SK-N-SH (cell line): ENCODE measurements at regions not wholly inside any gene's neighbourhood (a gene's known extent, or its start where the extent isn't known, plus 50 kb on each side); places are given as distances from the start of the nearest gene placed in this dataset.

Experiments used
- CTCF ChIA-PET: fragments of 300-600, 350-600 bp; formaldehyde crosslinking; extraction: SDS; loops from one replicate; lab custom pipeline; 2021; lab: Yijun Ruan, JAX
- POLR2A ChIA-PET: fragments of 350-600 bp; sonication (Branson Sonifier 250); formaldehyde crosslinking; extraction: SDS; loops from one replicate; lab custom pipeline; 2020; ENCODE audit warnings: antibody characterized with exemption, inconsistent platforms; lab: Yijun Ruan, JAX
- DNase-seq: peaks from one replicate; pipeline ENCODE4 v3.0.0; 2012
- H2AFZ ChIP-seq: fragments of 200-600 bp; sonication (generic); 2 replicates; pipeline ENCODE4 v1.8.1; 2016; ENCODE audit warnings: antibody characterized with exemption, mild to moderate bottlenecking, low read depth
- H3F3A ChIP-seq: fragments of 200-600 bp; sonication (generic); replicated peaks from 2 replicates; pipeline ENCODE3; 2016; ENCODE audit warnings: antibody characterized with exemption, mild to moderate bottlenecking; ENCODE audit not compliant: insufficient read depth
- H3K27ac ChIP-seq, 2 experiments: fragments of 200-500 bp in 1 of 2; fragments of 200-600 bp in 1 of 2; sonication (Bioruptor generic) in 1 of 2; sonication (generic), shearing (Covaris generic) in 1 of 2; 2 replicates each; pipeline versions ENCODE4 v1.5.1 to v1.6.1; 2014 to 2016; ENCODE audit warnings: low read depth in 2 of 2, inconsistent platforms in 1 of 2, low read length in 1 of 2, mild to moderate bottlenecking in 1 of 2, mixed read lengths in 1 of 2
- H3K27me3 ChIP-seq: fragments of 200-600 bp; sonication (generic), shearing (Covaris generic); 2 replicates; pipeline ENCODE4 v1.6.1; 2016; ENCODE audit warnings: mixed run types; ENCODE audit not compliant: insufficient read depth
- H3K36me3 ChIP-seq, 2 experiments: fragments of 200-500 bp in 1 of 2; fragments of 200-600 bp in 1 of 2; sonication (Bioruptor generic) in 1 of 2; sonication (generic) in 1 of 2; replicated peaks in 1 of 2; 2 replicates each; pipeline versions ENCODE3 to v1.5.1; 2014 to 2016; ENCODE audit warnings: low read length in 1 of 2, mild to moderate bottlenecking in 1 of 2; ENCODE audit not compliant: insufficient read depth in 2 of 2, control insufficient read depth in 1 of 2
- H3K4me1 ChIP-seq, 2 experiments: fragments of 200-500 bp in 1 of 2; fragments of 200-600 bp in 1 of 2; sonication (Bioruptor generic) in 1 of 2; sonication (generic), shearing (Covaris generic) in 1 of 2; 2 replicates each; pipeline versions ENCODE4 v1.5.1 to v1.6.1; 2014 to 2016; ENCODE audit warnings: low read depth in 1 of 2, low read length in 1 of 2, mixed run types in 1 of 2; ENCODE audit not compliant: insufficient read depth in 2 of 2, control insufficient read depth in 1 of 2
- H3K4me2 ChIP-seq: fragments of 200-600 bp; sonication (generic), shearing (Covaris generic); 2 replicates; pipeline ENCODE4 v1.6.1; 2017; ENCODE audit warnings: mixed run types
- H3K4me3 ChIP-seq, 2 experiments: fragments of 200-500 bp in 1 of 2; fragments of 200-600 bp in 1 of 2; sonication (Bioruptor generic) in 1 of 2; sonication (generic), shearing (Covaris generic) in 1 of 2; 2 replicates each; pipeline versions ENCODE4 v1.5.1 to v1.8.1; 2014 to 2016; ENCODE audit warnings: low read depth in 2 of 2, inconsistent platforms in 1 of 2, low read length in 1 of 2, mild to moderate bottlenecking in 1 of 2, mixed read lengths in 1 of 2, moderate library complexity in 1 of 2
- H3K79me2 ChIP-seq: fragments of 200-600 bp; sonication (generic); 2 replicates; pipeline ENCODE4 v1.8.1; 2017; ENCODE audit warnings: mild to moderate bottlenecking; ENCODE audit not compliant: insufficient read depth
- H3K9ac ChIP-seq: fragments of 200-600 bp; sonication (generic); 2 replicates; pipeline ENCODE4 v1.6.1; 2017; ENCODE audit warnings: mixed run types
- H3K9me2 ChIP-seq: fragments of 200-600 bp; sonication (generic); 2 replicates; pipeline ENCODE4 v1.6.1; 2017; ENCODE audit warnings: mixed run types
- H3K9me3 ChIP-seq: fragments of 200-600 bp; sonication (generic); 2 replicates; pipeline ENCODE4 v1.6.1; 2017; ENCODE audit warnings: mixed run types, mild to moderate bottlenecking, moderate library complexity
- H4K20me1 ChIP-seq: fragments of 200-600 bp; sonication (generic); 2 replicates; pipeline ENCODE4 v1.6.1; 2017; ENCODE audit warnings: mild to moderate bottlenecking, mixed run types; ENCODE audit not compliant: insufficient read depth
- EP300 ChIP-seq, 2 experiments: IDR thresholded peaks; 2 replicates each; pipeline versions ENCODE4 v1.4.0 to v1.6.1; 2012; ENCODE audit warnings: borderline replicate concordance in 1 of 2, low read depth in 1 of 2, low read length in 1 of 2
- EZH2phosphoT487 ChIP-seq: fragments of 200-600 bp; sonication (generic); IDR thresholded peaks from 2 replicates; pipeline ENCODE4 v1.6.1; 2017; ENCODE audit warnings: low read depth, mixed run types, mild to moderate bottlenecking, antibody characterized with exemption, moderate library complexity, borderline replicate concordance
- FOSL2 ChIP-seq: IDR thresholded peaks from 2 replicates; pipeline ENCODE4 v1.4.0; 2012; ENCODE audit warnings: low read depth, mild to moderate bottlenecking, moderate library complexity, borderline replicate concordance
- FOXJ3 ChIP-seq: sonication (generic); formaldehyde crosslinking; IDR thresholded peaks from 2 replicates; pipeline ENCODE4 v1.5.1; 2020; ENCODE audit warnings: mild to moderate bottlenecking, missing genetic modification reagents
- FOXM1 ChIP-seq: IDR thresholded peaks from 2 replicates; pipeline ENCODE4 v1.4.0; 2012; ENCODE audit warnings: low read depth, mild to moderate bottlenecking
- GABPA ChIP-seq: IDR thresholded peaks from 2 replicates; pipeline ENCODE4 v1.4.0; 2012; ENCODE audit warnings: low read depth, mild to moderate bottlenecking
- GATA2 ChIP-seq: sonication (generic); formaldehyde crosslinking; IDR thresholded peaks from 2 replicates; pipeline ENCODE4 v1.5.0; 2020; ENCODE audit warnings: mild to moderate bottlenecking, missing genetic modification reagents
- RCOR1 ChIP-seq: fragments of 150-350 bp; IDR thresholded peaks from 2 replicates; pipeline ENCODE4 v1.6.1; 2017; ENCODE audit warnings: antibody characterized with exemption, low read length
- TCF12 ChIP-seq: IDR thresholded peaks from 2 replicates; pipeline ENCODE4 v1.4.0; 2012
- TEAD4 ChIP-seq: IDR thresholded peaks from 2 replicates; pipeline ENCODE4 v1.4.0; 2012; ENCODE audit warnings: mild to moderate bottlenecking, borderline replicate concordance; ENCODE audit not compliant: insufficient read depth
- WGBS: methylation state at CpG from one replicate; pipeline ENCODE4 v1.1.6; 2017; ENCODE audit warnings: low lambda C conversion rate; 5-methylcytosine and 5-hydroxymethylcytosine counted together
- TF ChIP-seq, protein P1 (sequence below): IDR thresholded peaks from 2 replicates; pipeline ENCODE4; 2012
- TF ChIP-seq, protein P2 (sequence below): IDR thresholded peaks from 2 replicates; pipeline ENCODE4 v1.4.0; 2012; ENCODE audit warnings: low read depth
- TF ChIP-seq, protein P3 (sequence below): fragments of 150-350 bp; IDR thresholded peaks from 2 replicates; pipeline ENCODE4 v1.6.1; 2016; ENCODE audit warnings: mild to moderate bottlenecking, low read depth, low read length
- TF ChIP-seq, protein P4 (sequence below): fragments of 200-600 bp; sonication (generic); IDR thresholded peaks from 2 replicates; pipeline ENCODE4 v1.6.1; 2017; ENCODE audit warnings: antibody characterized with exemption, mild to moderate bottlenecking, moderate library complexity
- TF ChIP-seq, protein P5 (sequence below): IDR thresholded peaks from 2 replicates; pipeline ENCODE4 v1.4.0; 2012; ENCODE audit warnings: low read depth, borderline replicate concordance
- TF ChIP-seq, protein P6 (sequence below): fragments of 150-350 bp; IDR thresholded peaks from 2 replicates; pipeline ENCODE4 v1.6.1; 2017; ENCODE audit warnings: antibody characterized with exemption, low read length, low read depth, borderline replicate concordance

DNA sequence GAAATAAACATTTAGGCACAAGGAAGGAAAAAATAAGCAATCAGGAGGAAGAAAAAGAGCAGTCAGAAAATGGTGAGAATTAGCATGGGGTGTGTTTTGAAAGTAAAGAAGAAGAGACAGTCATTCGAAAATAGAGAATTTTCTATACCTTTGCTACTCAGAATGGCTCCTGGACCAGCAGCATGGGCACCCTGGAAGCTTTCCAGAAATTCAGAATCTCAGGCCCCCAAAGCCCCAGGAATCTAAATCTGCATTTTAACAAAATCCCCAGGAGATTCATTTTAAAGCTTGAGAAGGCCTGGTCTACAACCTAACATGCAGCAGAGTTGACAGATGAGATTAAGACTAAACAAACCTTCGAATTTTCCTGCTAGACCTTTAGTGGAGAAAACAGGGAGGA is 131.2 kb upstream of the HDAC9 start:
- H3K9me2 ChIP-seq: no peaks in the 10 kb centered on the region
- no peak overlapping the region for H3K4me2 ChIP-seq
- H3K4me1 ChIP-seq: no peaks in the 10 kb centered on the region; a peak in 2 of 4 replicates
- no peaks in the 10 kb centered on the region for H3K9me3 ChIP-seq
- no peak overlapping the region for H3K9ac ChIP-seq
- H3K79me2 ChIP-seq: no peaks in the 10 kb centered on the region
- H3K36me3 ChIP-seq: no peaks in the 10 kb centered on the region
- H4K20me1 ChIP-seq: no peaks in the 10 kb centered on the region
- TF ChIP-seq, protein P1, sequence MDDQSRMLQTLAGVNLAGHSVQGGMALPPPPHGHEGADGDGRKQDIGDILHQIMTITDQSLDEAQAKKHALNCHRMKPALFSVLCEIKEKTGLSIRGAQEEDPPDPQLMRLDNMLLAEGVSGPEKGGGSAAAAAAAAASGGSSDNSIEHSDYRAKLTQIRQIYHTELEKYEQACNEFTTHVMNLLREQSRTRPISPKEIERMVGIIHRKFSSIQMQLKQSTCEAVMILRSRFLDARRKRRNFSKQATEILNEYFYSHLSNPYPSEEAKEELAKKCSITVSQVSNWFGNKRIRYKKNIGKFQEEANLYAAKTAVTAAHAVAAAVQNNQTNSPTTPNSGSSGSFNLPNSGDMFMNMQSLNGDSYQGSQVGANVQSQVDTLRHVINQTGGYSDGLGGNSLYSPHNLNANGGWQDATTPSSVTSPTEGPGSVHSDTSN: no peak
- no peak for TF ChIP-seq EZH2phosphoT487
- TF ChIP-seq, protein P2, sequence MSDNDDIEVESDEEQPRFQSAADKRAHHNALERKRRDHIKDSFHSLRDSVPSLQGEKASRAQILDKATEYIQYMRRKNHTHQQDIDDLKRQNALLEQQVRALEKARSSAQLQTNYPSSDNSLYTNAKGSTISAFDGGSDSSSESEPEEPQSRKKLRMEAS: no peak
- TF ChIP-seq, protein P3, sequence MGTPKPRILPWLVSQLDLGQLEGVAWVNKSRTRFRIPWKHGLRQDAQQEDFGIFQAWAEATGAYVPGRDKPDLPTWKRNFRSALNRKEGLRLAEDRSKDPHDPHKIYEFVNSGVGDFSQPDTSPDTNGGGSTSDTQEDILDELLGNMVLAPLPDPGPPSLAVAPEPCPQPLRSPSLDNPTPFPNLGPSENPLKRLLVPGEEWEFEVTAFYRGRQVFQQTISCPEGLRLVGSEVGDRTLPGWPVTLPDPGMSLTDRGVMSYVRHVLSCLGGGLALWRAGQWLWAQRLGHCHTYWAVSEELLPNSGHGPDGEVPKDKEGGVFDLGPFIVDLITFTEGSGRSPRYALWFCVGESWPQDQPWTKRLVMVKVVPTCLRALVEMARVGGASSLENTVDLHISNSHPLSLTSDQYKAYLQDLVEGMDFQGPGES: no peak
- TF ChIP-seq FOSL2: no peak
- TF ChIP-seq GABPA: no peak
- TF ChIP-seq RCOR1: no peak
- TF ChIP-seq EP300 (IDR thresholded peaks at IDR 0.05; ENCODE audit: borderline replicate concordance in 1 of 2, low read depth in 1 of 2, low read length in 1 of 2): no peak
- TF ChIP-seq, protein P4, sequence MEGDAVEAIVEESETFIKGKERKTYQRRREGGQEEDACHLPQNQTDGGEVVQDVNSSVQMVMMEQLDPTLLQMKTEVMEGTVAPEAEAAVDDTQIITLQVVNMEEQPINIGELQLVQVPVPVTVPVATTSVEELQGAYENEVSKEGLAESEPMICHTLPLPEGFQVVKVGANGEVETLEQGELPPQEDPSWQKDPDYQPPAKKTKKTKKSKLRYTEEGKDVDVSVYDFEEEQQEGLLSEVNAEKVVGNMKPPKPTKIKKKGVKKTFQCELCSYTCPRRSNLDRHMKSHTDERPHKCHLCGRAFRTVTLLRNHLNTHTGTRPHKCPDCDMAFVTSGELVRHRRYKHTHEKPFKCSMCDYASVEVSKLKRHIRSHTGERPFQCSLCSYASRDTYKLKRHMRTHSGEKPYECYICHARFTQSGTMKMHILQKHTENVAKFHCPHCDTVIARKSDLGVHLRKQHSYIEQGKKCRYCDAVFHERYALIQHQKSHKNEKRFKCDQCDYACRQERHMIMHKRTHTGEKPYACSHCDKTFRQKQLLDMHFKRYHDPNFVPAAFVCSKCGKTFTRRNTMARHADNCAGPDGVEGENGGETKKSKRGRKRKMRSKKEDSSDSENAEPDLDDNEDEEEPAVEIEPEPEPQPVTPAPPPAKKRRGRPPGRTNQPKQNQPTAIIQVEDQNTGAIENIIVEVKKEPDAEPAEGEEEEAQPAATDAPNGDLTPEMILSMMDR: no peak
- TF ChIP-seq TEAD4: no peak
- no peak for TF ChIP-seq GATA2 (CRISPR knock-in tag)
- TF ChIP-seq, all 33 proteins: peak for 0
- Histone ChIP-seq H3K27ac (no peak overlapping the region), H2AFZ (no peak overlapping the region; the same call in 1 of the 2 replicates), H3K4me3 (no peak overlapping the region), H3K27me3 (no peaks in the 10 kb centered on the region), H3F3A (no peaks in the 10 kb centered on the region)
- ChIA-PET CTCF (interaction anchor here (0.8 to 4.6 kb wide), 8 partner anchors 7 to 302 kb away, joined by 3 to 18 read pairs (median 8); no protein-coding TSS in a partner anchor), POLR2A (interaction anchor here (1.0 kb wide), 1 partner anchor 11 kb away, joined by 3 read pairs; no protein-coding TSS in a partner anchor)
- WGBS: 83% methylated on average over 2 of the region's 2 CpGs
- no peak for DNase-seq

DNA sequence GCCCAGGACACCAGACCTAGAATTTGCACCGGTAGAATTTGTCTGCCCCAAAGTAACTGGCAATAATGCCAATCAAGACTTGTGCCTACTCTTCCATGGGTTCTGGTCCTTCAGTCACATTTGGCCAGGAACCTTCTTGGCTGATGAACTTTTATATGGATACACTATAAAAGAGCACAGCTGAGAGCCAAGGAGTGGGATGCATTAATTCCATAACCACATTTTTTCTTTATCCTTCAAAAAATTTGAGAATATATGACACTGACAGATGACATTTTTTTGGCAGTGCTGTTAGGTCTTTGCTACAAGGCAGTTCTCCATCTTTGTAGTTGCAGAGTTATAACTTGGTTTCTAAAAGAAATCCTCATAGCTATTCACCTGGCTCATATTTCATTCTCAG is 129.2 kb upstream of the HDAC9 start:
- no peak overlapping the region for H3K4me2 ChIP-seq
- POLR2A ChIA-PET: no interaction called here
- H3K9me2 ChIP-seq: no peaks in the 10 kb centered on the region
- WGBS: 94% methylated on average over 1 of the region's 1 CpG
- H3K4me3 ChIP-seq: no peak overlapping the region
- H3K36me3 ChIP-seq: no peaks in the 10 kb centered on the region
- no peak overlapping the region for H3K9ac ChIP-seq
- no peaks in the 10 kb centered on the region for H4K20me1 ChIP-seq
- H3K27ac ChIP-seq: no peak overlapping the region
- H3K9me3 ChIP-seq: no peaks in the 10 kb centered on the region
- no peaks in the 10 kb centered on the region for H3K27me3 ChIP-seq
- H3K4me1 ChIP-seq: peaks cover 0 to 5% of the 10 kb centered on the region in 2 experiments; a peak in 2 of 4 replicates
- no peaks in the 10 kb centered on the region for H3F3A ChIP-seq
- no peaks in the 10 kb centered on the region for H3K79me2 ChIP-seq
- no peak overlapping the region for H2AFZ ChIP-seq
- DNase-seq: no peak
- CTCF ChIA-PET: interaction anchor here (0.6 to 4.6 kb wide), 5 partner anchors 9 to 300 kb away, joined by 3 to 18 read pairs (median 9); no protein-coding TSS in a partner anchor
- TF ChIP-seq FOXM1 (no peak), TCF12 (no peak), FOXJ3 (no peak), RCOR1 (no peak), EZH2phosphoT487 (no peak), GABPA (no peak)
- TF ChIP-seq, protein P5, sequence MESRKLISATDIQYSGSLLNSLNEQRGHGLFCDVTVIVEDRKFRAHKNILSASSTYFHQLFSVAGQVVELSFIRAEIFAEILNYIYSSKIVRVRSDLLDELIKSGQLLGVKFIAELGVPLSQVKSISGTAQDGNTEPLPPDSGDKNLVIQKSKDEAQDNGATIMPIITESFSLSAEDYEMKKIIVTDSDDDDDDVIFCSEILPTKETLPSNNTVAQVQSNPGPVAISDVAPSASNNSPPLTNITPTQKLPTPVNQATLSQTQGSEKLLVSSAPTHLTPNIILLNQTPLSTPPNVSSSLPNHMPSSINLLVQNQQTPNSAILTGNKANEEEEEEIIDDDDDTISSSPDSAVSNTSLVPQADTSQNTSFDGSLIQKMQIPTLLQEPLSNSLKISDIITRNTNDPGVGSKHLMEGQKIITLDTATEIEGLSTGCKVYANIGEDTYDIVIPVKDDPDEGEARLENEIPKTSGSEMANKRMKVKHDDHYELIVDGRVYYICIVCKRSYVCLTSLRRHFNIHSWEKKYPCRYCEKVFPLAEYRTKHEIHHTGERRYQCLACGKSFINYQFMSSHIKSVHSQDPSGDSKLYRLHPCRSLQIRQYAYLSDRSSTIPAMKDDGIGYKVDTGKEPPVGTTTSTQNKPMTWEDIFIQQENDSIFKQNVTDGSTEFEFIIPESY: no peak
- TF ChIP-seq, protein P6, sequence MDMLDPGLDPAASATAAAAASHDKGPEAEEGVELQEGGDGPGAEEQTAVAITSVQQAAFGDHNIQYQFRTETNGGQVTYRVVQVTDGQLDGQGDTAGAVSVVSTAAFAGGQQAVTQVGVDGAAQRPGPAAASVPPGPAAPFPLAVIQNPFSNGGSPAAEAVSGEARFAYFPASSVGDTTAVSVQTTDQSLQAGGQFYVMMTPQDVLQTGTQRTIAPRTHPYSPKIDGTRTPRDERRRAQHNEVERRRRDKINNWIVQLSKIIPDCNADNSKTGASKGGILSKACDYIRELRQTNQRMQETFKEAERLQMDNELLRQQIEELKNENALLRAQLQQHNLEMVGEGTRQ: no peak
- TF ChIP-seq, protein P4: no peak
